Ovary (tissue), 7 donors: ENCODE measurements at regions not wholly inside any gene's neighbourhood (a gene's known extent, or its start where the extent isn't known, plus 50 kb on each side); places are given as distances from the start of the nearest gene placed in this dataset.

ENCODE experiments used
- DNase-seq, 5 donors: peaks; one replicate each; pipeline ENCODE4 v3.0.0-alpha.2; 2019 to 2020
- H3K27ac ChIP-seq, 2 donors: fragments of 200-600 bp; one replicate each; pipeline versions ENCODE4 v1.5.1 to v1.8.0; 2019 to 2022
- H3K27me3 ChIP-seq: fragments of 200-600 bp; one replicate; pipeline ENCODE4 v1.8.0; 2022
- H3K36me3 ChIP-seq: fragments of 200-600 bp; sonication (generic); one replicate; pipeline ENCODE4 v1.5.1; 2019
- H3K4me1 ChIP-seq: one replicate; pipeline ENCODE4 v1.8.1; 2013; ENCODE audit warnings: mild to moderate bottlenecking, moderate library complexity; ENCODE audit not compliant: insufficient read depth
- H3K4me3 ChIP-seq: fragments of 200-600 bp; sonication (generic); one replicate; pipeline ENCODE4 v1.5.1; 2017
- H3K9me3 ChIP-seq, 2 donors: fragments of 200-600 bp in 1 of 2; sonication (generic) in 1 of 2; one replicate each; pipeline versions ENCODE4 v1.5.1 to v1.8.1; 2013 to 2019; ENCODE audit warnings: mild to moderate bottlenecking in 1 of 2, moderate library complexity in 1 of 2
- EP300 ChIP-seq: sonication (generic); formaldehyde crosslinking; IDR thresholded peaks from one replicate; pipeline ENCODE4 v1.6.1; 2017; ENCODE audit warnings: antibody characterized with exemption
- POLR2A ChIP-seq: fragments of 450-650 bp; IDR thresholded peaks from one replicate; pipeline ENCODE4 v1.6.1; 2017; ENCODE audit warnings: antibody characterized with exemption, mild to moderate bottlenecking, moderate library complexity
- WGBS, 3 donors: extraction: QIAGEN DNeasy Blood & Tissue Kit in 1 of 3; methylation state at CpG; one replicate each; pipeline versions ENCODE4 v1.1.5 to v1.1.7; 2013 to 2017; 5-methylcytosine and 5-hydroxymethylcytosine counted together
- intact Hi-C, 4 donors: fragments of 100-400 bp; cut with DNase I; formaldehyde crosslinking; loops; one replicate each; pipeline versions ENCODE4 v1.11.0 to v1.15.1; 2022 to 2023
- TF ChIP-seq, protein P1 (sequence below), 3 donors: fragments of 450-650 bp in 2 of 3; fragments of 200-600 bp in 1 of 3; IDR thresholded peaks; one replicate each; pipeline versions ENCODE4 v1.5.1 to v1.8.0; 2016 to 2022; ENCODE audit warnings: antibody characterized with exemption in 3 of 3, mild to moderate bottlenecking in 1 of 3
- donor health status: DM: no; HTN: no; CAD: no; lungs with moderate emphysema.
- donor health status: DM: no; HTN: no; CAD: no.
- donor health status: Bipolar disorder and iron deficiency.
- donor health status: DM: no; HTN: no; CAD: no.
- donor health status: DM: yes; HTN: yes; CAD: no.

- Histone ChIP-seq H3K36me3 (no peaks in the 10 kb centered on the region), H3K9me3 (no peaks in the 10 kb centered on the region), H3K4me1 (no peaks in the 10 kb centered on the region), H3K4me3 (no peak overlapping the region), H3K27me3 (no peaks in the 10 kb centered on the region), H3K27ac (no peak overlapping the region)
- TF ChIP-seq EP300 (no peak), POLR2A (no peak)
- TF ChIP-seq, protein P1, sequence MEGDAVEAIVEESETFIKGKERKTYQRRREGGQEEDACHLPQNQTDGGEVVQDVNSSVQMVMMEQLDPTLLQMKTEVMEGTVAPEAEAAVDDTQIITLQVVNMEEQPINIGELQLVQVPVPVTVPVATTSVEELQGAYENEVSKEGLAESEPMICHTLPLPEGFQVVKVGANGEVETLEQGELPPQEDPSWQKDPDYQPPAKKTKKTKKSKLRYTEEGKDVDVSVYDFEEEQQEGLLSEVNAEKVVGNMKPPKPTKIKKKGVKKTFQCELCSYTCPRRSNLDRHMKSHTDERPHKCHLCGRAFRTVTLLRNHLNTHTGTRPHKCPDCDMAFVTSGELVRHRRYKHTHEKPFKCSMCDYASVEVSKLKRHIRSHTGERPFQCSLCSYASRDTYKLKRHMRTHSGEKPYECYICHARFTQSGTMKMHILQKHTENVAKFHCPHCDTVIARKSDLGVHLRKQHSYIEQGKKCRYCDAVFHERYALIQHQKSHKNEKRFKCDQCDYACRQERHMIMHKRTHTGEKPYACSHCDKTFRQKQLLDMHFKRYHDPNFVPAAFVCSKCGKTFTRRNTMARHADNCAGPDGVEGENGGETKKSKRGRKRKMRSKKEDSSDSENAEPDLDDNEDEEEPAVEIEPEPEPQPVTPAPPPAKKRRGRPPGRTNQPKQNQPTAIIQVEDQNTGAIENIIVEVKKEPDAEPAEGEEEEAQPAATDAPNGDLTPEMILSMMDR (IDR thresholded peaks at IDR 0.05): no peak
- intact Hi-C loops: no loop called here
- no peak for DNase-seq
- WGBS, 3 donors: 58 to 61% (median 60%) methylated on average over 7 of the region's 7 CpGs
These were observed 49.9 kb upstream of the UBAC2 start for GRCh38 chr13:99150575-99151361.
